H9 (cell line): ENCODE measurements at regions not wholly inside any gene's neighbourhood (a gene's known extent, or its start where the extent isn't known, plus 50 kb on each side); places are given as distances from the start of the nearest gene placed in this dataset.

Experiments
- DNase-seq: peaks from one replicate; pipeline ENCODE4 v3.0.0-alpha.2; 2017
- H2AFZ ChIP-seq: one replicate; pipeline ENCODE4 v1.6.1; 2013; ENCODE audit warnings: mild to moderate bottlenecking, low read length, control low read depth, moderate library complexity
- H2AK5ac ChIP-seq: 2 replicates; pipeline ENCODE4 v1.6.1; 2013; ENCODE audit warnings: low read length, control low read depth, mixed read lengths; ENCODE audit not compliant: insufficient read length
- H2BK120ac ChIP-seq: one replicate; pipeline ENCODE4 v1.6.1; 2013; ENCODE audit warnings: low read depth, mild to moderate bottlenecking, low read length, control low read depth, inconsistent platforms; ENCODE audit not compliant: poor library complexity, severe bottlenecking
- H2BK12ac ChIP-seq: 2 replicates; pipeline ENCODE4 v1.6.1; 2013; ENCODE audit warnings: low read length, control low read depth, mixed read lengths, low read depth; ENCODE audit not compliant: insufficient read length
- H2BK15ac ChIP-seq: 2 replicates; pipeline ENCODE4 v1.6.1; 2013; ENCODE audit warnings: low read depth, low read length, control low read depth
- H2BK20ac ChIP-seq: one replicate; pipeline ENCODE4 v1.6.1; 2013; ENCODE audit warnings: low read depth, mild to moderate bottlenecking, low read length, control low read depth, inconsistent platforms; ENCODE audit not compliant: poor library complexity, severe bottlenecking
- H2BK5ac ChIP-seq: 2 replicates; pipeline ENCODE4 v1.6.1; 2013; ENCODE audit warnings: low read length, control low read depth, mixed read lengths; ENCODE audit not compliant: insufficient read length
- H3K14ac ChIP-seq: 2 replicates; pipeline ENCODE4 v1.6.1; 2013; ENCODE audit warnings: low read length, control low read depth; ENCODE audit not compliant: insufficient read depth
- H3K18ac ChIP-seq: 2 replicates; pipeline ENCODE4 v1.6.1; 2013; ENCODE audit warnings: low read depth, mild to moderate bottlenecking, mixed read lengths, low read length, control low read depth; ENCODE audit not compliant: insufficient read length
- H3K23ac ChIP-seq: 2 replicates; pipeline ENCODE4 v1.6.1; 2013; ENCODE audit warnings: low read length, control low read depth, mixed read lengths, low read depth; ENCODE audit not compliant: insufficient read length
- H3K23me2 ChIP-seq: 2 replicates; pipeline ENCODE4 v1.6.1; 2013; ENCODE audit warnings: low read depth, mild to moderate bottlenecking, mixed read lengths, low read length, control low read depth; ENCODE audit not compliant: insufficient read length, poor library complexity, severe bottlenecking
- H3K27ac ChIP-seq: 2 replicates; pipeline ENCODE4 v1.5.1; 2013; ENCODE audit warnings: low read length, control low read depth, mixed read lengths, low read depth; ENCODE audit not compliant: insufficient read length
- H3K27me3 ChIP-seq: 2 replicates; pipeline ENCODE4 v1.6.1; 2013; ENCODE audit warnings: low read length, control low read depth, inconsistent platforms; ENCODE audit not compliant: insufficient read depth
- H3K4ac ChIP-seq: 2 replicates; pipeline ENCODE4 v1.6.1; 2013; ENCODE audit warnings: low read depth, mild to moderate bottlenecking, control low read depth, inconsistent platforms, low read length, moderate library complexity
- H3K4me1 ChIP-seq: 2 replicates; pipeline ENCODE4 v1.6.1; 2013; ENCODE audit warnings: low read length, control low read depth, inconsistent platforms; ENCODE audit not compliant: insufficient read depth
- H3K4me2 ChIP-seq: 2 replicates; pipeline ENCODE4 v1.6.1; 2013; ENCODE audit warnings: low read length, control low read depth, mixed read lengths; ENCODE audit not compliant: insufficient read length, insufficient read depth
- H3K56ac ChIP-seq: 2 replicates; pipeline ENCODE4 v1.6.1; 2013; ENCODE audit warnings: low read depth, mild to moderate bottlenecking, mixed read lengths, low read length, control low read depth; ENCODE audit not compliant: insufficient read length
- H3K79me1 ChIP-seq: 2 replicates; pipeline ENCODE4 v1.6.1; 2013; ENCODE audit warnings: low read depth, mild to moderate bottlenecking, moderate library complexity, low read length, control low read depth, inconsistent platforms; ENCODE audit not compliant: insufficient read depth, poor library complexity, severe bottlenecking
- H3K79me2 ChIP-seq: 2 replicates; pipeline ENCODE4 v1.6.1; 2013; ENCODE audit warnings: low read length, control low read depth, inconsistent platforms; ENCODE audit not compliant: insufficient read depth
- H3K9ac ChIP-seq: 2 replicates; pipeline ENCODE4 v1.6.1; 2013; ENCODE audit warnings: low read length, control low read depth, mixed read lengths; ENCODE audit not compliant: insufficient read length; ENCODE audit errors: extremely low read depth
- H3K9me3 ChIP-seq: one replicate; pipeline ENCODE4 v1.6.1; 2013; ENCODE audit warnings: low read depth, low read length, inconsistent platforms; ENCODE audit not compliant: control insufficient read depth
- H3T11ph ChIP-seq: one replicate; pipeline ENCODE4 v1.6.1; 2013; ENCODE audit warnings: mild to moderate bottlenecking, low read length, control low read depth, inconsistent platforms
- H4K20me1 ChIP-seq: one replicate; pipeline ENCODE4 v1.6.1; 2013; ENCODE audit not compliant: control insufficient read depth, insufficient read length, insufficient read depth
- H4K5ac ChIP-seq: 2 replicates; pipeline ENCODE4 v1.6.1; 2013; ENCODE audit warnings: low read depth, mild to moderate bottlenecking, mixed read lengths, low read length, control low read depth; ENCODE audit not compliant: insufficient read length
- H4K8ac ChIP-seq: replicated peaks from 2 replicates; pipeline ENCODE4 v1.6.1; 2013; ENCODE audit warnings: low read length, control low read depth, mixed read lengths, low read depth; ENCODE audit not compliant: insufficient read length
- H4K91ac ChIP-seq: 2 replicates; pipeline ENCODE4 v1.6.1; 2013; ENCODE audit warnings: low read depth, mild to moderate bottlenecking, moderate library complexity, mixed read lengths, low read length, control low read depth; ENCODE audit not compliant: insufficient read length
- H3K27ac Mint-ChIP-seq, 3 experiments: 2 replicates in 2 of 3; 3 replicates in 1 of 3; pipeline ENCODE4 v1.8.0; 2020 to 2021; ENCODE audit warnings: mixed read lengths in 3 of 3, mild to moderate bottlenecking in 1 of 3, moderate library complexity in 1 of 3
- H3K27me3 Mint-ChIP-seq: 2 replicates; pipeline ENCODE4 v1.8.0; 2021; ENCODE audit warnings: low read depth, mild to moderate bottlenecking, moderate library complexity, mixed read lengths
- H3K36me3 Mint-ChIP-seq, 3 experiments: 2 replicates in 2 of 3; 3 replicates in 1 of 3; pipeline ENCODE4 v1.8.0; 2020 to 2021; ENCODE audit warnings: low read depth in 3 of 3, mixed read lengths in 3 of 3; ENCODE audit not compliant: insufficient read depth in 1 of 3
- H3K4me1 Mint-ChIP-seq, 2 experiments: 2 replicates each; pipeline ENCODE4 v1.8.0; 2020; ENCODE audit warnings: mixed read lengths in 2 of 2
- H3K4me3 Mint-ChIP-seq, 2 experiments: 2 replicates in 1 of 2; 3 replicates in 1 of 2; pipeline ENCODE4 v1.8.0; 2020 to 2021; ENCODE audit warnings: mild to moderate bottlenecking in 2 of 2, mixed read lengths in 2 of 2, moderate library complexity in 1 of 2
- H3K9me3 Mint-ChIP-seq, 2 experiments: 2 replicates in 1 of 2; 3 replicates in 1 of 2; pipeline ENCODE4 v1.8.0; 2020; ENCODE audit warnings: mild to moderate bottlenecking in 2 of 2, mixed read lengths in 2 of 2, moderate library complexity in 1 of 2
- CTCF ChIP-seq: fragments of 200-600 bp; sonication (generic); conservative IDR thresholded peaks from 3 replicates; pipeline ENCODE4 v1.8.0; 2021; ENCODE audit warnings: antibody characterized with exemption, mild to moderate bottlenecking
- WGBS: extraction: QIAGEN DNeasy Blood & Tissue Kit; methylation state at CpG from one replicate; pipeline ENCODE4 v1.1.7; 2013; ENCODE audit warnings: missing lambda C conversion rate, low lambda C conversion rate, mixed read lengths; ENCODE audit not compliant: insufficient read length; ENCODE audit errors: extremely low coverage; 5-methylcytosine and 5-hydroxymethylcytosine counted together

GRCh38 chr13:89891416-89891815, 1456.1 kb upstream of the MIR17HG start:
- H2AFZ ChIP-seq, result no peak overlapping the region
- no peaks in the 10 kb centered on the region for H3K23me2 ChIP-seq
- no peaks in the 10 kb centered on the region for H3K9me3 ChIP-seq
- no peak overlapping the region for H3K27ac ChIP-seq
- Mint-ChIP-seq H3K36me3 (no peaks in the 10 kb centered on the region), H3K27me3 (no peaks in the 10 kb centered on the region; the same call in 1 of the 2 replicates), H3K4me3 (no peak overlapping the region), H3K4me1 (no peaks in the 10 kb centered on the region), H3K27ac (no peak overlapping the region), H3K9me3 (peaks cover 0 to 2% of the 10 kb centered on the region in 2 experiments; a peak in 3 of 5 replicates)
- TF ChIP-seq CTCF, result no peak
- H3K79me2 ChIP-seq, result no peaks in the 10 kb centered on the region
- no peak overlapping the region for H3K4ac ChIP-seq
- H2BK12ac ChIP-seq, result no peak overlapping the region
- H3K4me1 ChIP-seq, result no peaks in the 10 kb centered on the region
- H2BK20ac ChIP-seq, result no peak overlapping the region
- WGBS, result no CpG with 5 or more reads among the region's 2 CpGs
- H2AK5ac ChIP-seq, result no peak overlapping the region
- no peak overlapping the region for H3K14ac ChIP-seq
- no peak overlapping the region for H4K8ac ChIP-seq
- no peak overlapping the region for H3K18ac ChIP-seq
- H3K9ac ChIP-seq, result no peak overlapping the region
- H2BK5ac ChIP-seq, result no peak overlapping the region
- H3K4me2 ChIP-seq, result no peak overlapping the region
- DNase-seq, result no peak
- no peak overlapping the region for H3T11ph ChIP-seq
- no peaks in the 10 kb centered on the region for H3K27me3 ChIP-seq
- H4K5ac ChIP-seq, result no peak overlapping the region
- H3K23ac ChIP-seq, result no peak overlapping the region
- H4K91ac ChIP-seq, result no peak overlapping the region
- H4K20me1 ChIP-seq, result no peaks in the 10 kb centered on the region
- H3K56ac ChIP-seq, result no peak overlapping the region
- no peaks in the 10 kb centered on the region for H3K79me1 ChIP-seq
- no peak overlapping the region for H2BK120ac ChIP-seq
- no peak overlapping the region for H2BK15ac ChIP-seq
